GM20000 (cell line): ENCODE measurements at regions not wholly inside any gene's neighbourhood (a gene's known extent, or its start where the extent isn't known, plus 50 kb on each side); places are given as distances from the start of the nearest gene placed in this dataset.

Experiments
- DNase-seq: peaks from one replicate; pipeline ENCODE4 v3.0.0; 2012; ENCODE audit warnings: low spot score
- CTCF ChIP-seq: IDR thresholded peaks from 2 replicates; pipeline ENCODE4 v1.5.1; 2012; ENCODE audit warnings: mild to moderate bottlenecking, control low read depth; ENCODE audit errors: extremely low read depth, missing control alignments

- no peak for DNase-seq
- TF ChIP-seq CTCF: no peak
These were observed 1938.4 kb upstream of the C9orf72 start for GRCh38 chr9:29511680-29512079.

- no peak for DNase-seq
- no peak for TF ChIP-seq CTCF
These were observed 1941.1 kb upstream of the C9orf72 start for GRCh38 chr9:29514336-29514735.

- no peak for TF ChIP-seq CTCF
- no peak for DNase-seq
These were observed 1941.6 kb upstream of the C9orf72 start for GRCh38 chr9:29514862-29515261.

GRCh38 chr9:29548436-29548835 is 1975.2 kb upstream of the C9orf72 start:
- DNase-seq: no peak
- no peak for TF ChIP-seq CTCF

- DNase-seq: no peak
- no peak for TF ChIP-seq CTCF
These were observed 1982.2 kb upstream of the C9orf72 start for GRCh38 chr9:29555502-29555901.

- no peak for DNase-seq
- TF ChIP-seq CTCF: no peak
These were observed 1983.0 kb upstream of the C9orf72 start for GRCh38 chr9:29556317-29556716.

GRCh38 chr9:29556746-29557145 is 1983.5 kb upstream of the C9orf72 start:
- TF ChIP-seq CTCF: no peak
- DNase-seq: no peak

- no peak for DNase-seq
These were observed 1991.3 kb upstream of the C9orf72 start for GRCh38 chr9:29564564-29564963.

More at GRCh38 chr9:29564564-29564963, 1991.3 kb upstream of the C9orf72 start:
- no peak for TF ChIP-seq CTCF
